Stomach (tissue), 4 donors: ENCODE measurements at regions not wholly inside any gene's neighbourhood (a gene's known extent, or its start where the extent isn't known, plus 50 kb on each side); places are given as distances from the start of the nearest gene placed in this dataset.

ENCODE experiments used
- EP300 ChIP-seq: sonication (generic); formaldehyde crosslinking; IDR thresholded peaks from one replicate; pipeline ENCODE4 v1.6.1; 2017; ENCODE audit warnings: antibody characterized with exemption
- POLR2A ChIP-seq, 4 donors: fragments of 450-650 bp; IDR thresholded peaks; one replicate each; pipeline ENCODE4 v1.6.1; 2016; ENCODE audit warnings: antibody characterized with exemption in 4 of 4, control low read depth in 2 of 4, mild to moderate bottlenecking in 1 of 4, moderate library complexity in 1 of 4
- TF ChIP-seq, protein P1 (sequence below), 7 experiments: fragments of 450-650 bp in 4 of 7; fragments of 200-600 bp in 3 of 7; sonication (generic) in 3 of 7; IDR thresholded peaks; one replicate each; pipeline ENCODE4 v1.5.1; 2016 to 2019; ENCODE audit warnings: antibody characterized with exemption in 7 of 7, control low read depth in 2 of 7, mild to moderate bottlenecking in 1 of 7

DNA sequence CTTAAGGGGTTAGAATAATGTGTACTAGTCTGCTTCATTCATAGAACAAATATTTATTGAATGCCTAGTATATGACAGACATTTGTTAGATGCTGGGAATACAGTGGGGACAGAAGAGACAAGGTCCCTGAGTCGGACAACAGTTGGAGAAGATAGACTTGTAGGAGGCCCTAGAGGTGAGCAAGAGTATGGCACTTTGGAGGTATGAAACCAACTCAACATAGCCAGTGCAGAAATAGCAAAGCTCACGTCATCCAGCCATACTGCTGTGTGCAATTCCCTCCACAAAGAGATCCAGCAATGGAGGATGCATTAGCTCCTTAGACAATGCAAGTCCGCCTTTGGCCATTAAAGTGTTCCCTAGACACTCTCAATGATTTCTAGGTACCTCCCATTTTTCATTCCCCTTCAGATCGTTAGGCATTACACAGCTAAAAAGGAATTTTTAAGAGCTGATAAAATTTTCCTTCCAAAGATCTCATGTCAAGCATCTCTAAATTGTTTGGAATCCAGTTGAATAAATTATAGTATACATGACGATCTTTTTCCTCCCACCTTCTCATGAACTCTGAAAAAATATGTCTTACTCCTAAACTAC, 1949.6 kb upstream of the WWC1 start:
- TF ChIP-seq POLR2A (IDR thresholded peaks at IDR 0.05) (no peak), EP300 (no peak)
- TF ChIP-seq, protein P1, sequence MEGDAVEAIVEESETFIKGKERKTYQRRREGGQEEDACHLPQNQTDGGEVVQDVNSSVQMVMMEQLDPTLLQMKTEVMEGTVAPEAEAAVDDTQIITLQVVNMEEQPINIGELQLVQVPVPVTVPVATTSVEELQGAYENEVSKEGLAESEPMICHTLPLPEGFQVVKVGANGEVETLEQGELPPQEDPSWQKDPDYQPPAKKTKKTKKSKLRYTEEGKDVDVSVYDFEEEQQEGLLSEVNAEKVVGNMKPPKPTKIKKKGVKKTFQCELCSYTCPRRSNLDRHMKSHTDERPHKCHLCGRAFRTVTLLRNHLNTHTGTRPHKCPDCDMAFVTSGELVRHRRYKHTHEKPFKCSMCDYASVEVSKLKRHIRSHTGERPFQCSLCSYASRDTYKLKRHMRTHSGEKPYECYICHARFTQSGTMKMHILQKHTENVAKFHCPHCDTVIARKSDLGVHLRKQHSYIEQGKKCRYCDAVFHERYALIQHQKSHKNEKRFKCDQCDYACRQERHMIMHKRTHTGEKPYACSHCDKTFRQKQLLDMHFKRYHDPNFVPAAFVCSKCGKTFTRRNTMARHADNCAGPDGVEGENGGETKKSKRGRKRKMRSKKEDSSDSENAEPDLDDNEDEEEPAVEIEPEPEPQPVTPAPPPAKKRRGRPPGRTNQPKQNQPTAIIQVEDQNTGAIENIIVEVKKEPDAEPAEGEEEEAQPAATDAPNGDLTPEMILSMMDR (IDR thresholded peaks at IDR 0.05), result no peak
